Trophoblast cell (in vitro differentiated cells and primary cell): ENCODE measurements at regions not wholly inside any gene's neighbourhood (a gene's known extent, or its start where the extent isn't known, plus 50 kb on each side); places are given as distances from the start of the nearest gene placed in this dataset.

Experiments used
- DNase-seq, 2 donors: peaks; one replicate each; pipeline ENCODE4 v3.0.0-alpha.2; 2016
- H2AFZ ChIP-seq: 2 replicates; pipeline ENCODE4 v1.6.1; 2013; ENCODE audit warnings: low read length, moderate library complexity, mild to moderate bottlenecking; ENCODE audit not compliant: insufficient read depth, poor library complexity
- H2AK5ac ChIP-seq: 2 replicates; pipeline ENCODE4 v1.6.1; 2013; ENCODE audit warnings: mild to moderate bottlenecking, low read length
- H2BK120ac ChIP-seq: 2 replicates; pipeline ENCODE4 v1.6.1; 2013; ENCODE audit warnings: low read length, mild to moderate bottlenecking, moderate library complexity; ENCODE audit not compliant: insufficient read depth, poor library complexity
- H2BK12ac ChIP-seq: 2 replicates; pipeline ENCODE4 v1.6.1; 2013; ENCODE audit warnings: mild to moderate bottlenecking, low read length, moderate library complexity
- H2BK5ac ChIP-seq: 2 replicates; pipeline ENCODE4 v1.6.1; 2013; ENCODE audit warnings: low read length, low read depth, moderate library complexity, mild to moderate bottlenecking; ENCODE audit not compliant: poor library complexity
- H3K14ac ChIP-seq: 2 replicates; pipeline ENCODE4 v1.6.1; 2013; ENCODE audit warnings: mild to moderate bottlenecking, low read length
- H3K18ac ChIP-seq: 2 replicates; pipeline ENCODE4 v1.6.1; 2013; ENCODE audit warnings: mild to moderate bottlenecking, low read length
- H3K23ac ChIP-seq: 2 replicates; pipeline ENCODE4 v1.6.1; 2013; ENCODE audit warnings: low read length
- H3K27ac ChIP-seq: 2 replicates; pipeline ENCODE4 v1.5.1; 2013; ENCODE audit warnings: low read depth, mild to moderate bottlenecking, inconsistent platforms, low read length, moderate library complexity
- H3K27me3 ChIP-seq: 2 replicates; pipeline ENCODE4 v1.6.1; 2013; ENCODE audit warnings: inconsistent platforms, mild to moderate bottlenecking, low read length, moderate library complexity; ENCODE audit not compliant: insufficient read depth
- H3K36me3 ChIP-seq, 2 experiments: 1 replicate in 1 of 2; 2 replicates in 1 of 2; pipeline ENCODE4 v1.6.1; 2013; ENCODE audit warnings: low read length in 2 of 2, mild to moderate bottlenecking in 2 of 2, moderate library complexity in 1 of 2; ENCODE audit not compliant: insufficient read depth in 2 of 2, control insufficient read depth in 1 of 2
- H3K4ac ChIP-seq: 2 replicates; pipeline ENCODE4 v1.6.1; 2013; ENCODE audit warnings: low read depth, mild to moderate bottlenecking, low read length, moderate library complexity
- H3K4me1 ChIP-seq, 2 experiments: 1 replicate in 1 of 2; 2 replicates in 1 of 2; pipeline ENCODE4 v1.6.1; 2013; ENCODE audit warnings: low read length in 2 of 2, mild to moderate bottlenecking in 2 of 2, moderate library complexity in 1 of 2; ENCODE audit not compliant: insufficient read depth in 2 of 2, control insufficient read depth in 1 of 2
- H3K4me2 ChIP-seq: 2 replicates; pipeline ENCODE4 v1.6.1; 2013; ENCODE audit warnings: inconsistent platforms, mild to moderate bottlenecking, low read length, moderate library complexity
- H3K4me3 ChIP-seq: 2 replicates; pipeline ENCODE4 v1.5.1; 2013; ENCODE audit warnings: mild to moderate bottlenecking, low read depth, low read length, inconsistent platforms
- H3K79me1 ChIP-seq: one replicate; pipeline ENCODE4 v1.6.1; 2013; ENCODE audit warnings: low read length
- H3K79me2 ChIP-seq: 2 replicates; pipeline ENCODE4 v1.6.1; 2013; ENCODE audit warnings: low read length, mild to moderate bottlenecking; ENCODE audit not compliant: control insufficient read depth, insufficient read depth, poor library complexity
- H3K9ac ChIP-seq: 2 replicates; pipeline ENCODE4 v1.6.1; 2013; ENCODE audit warnings: mild to moderate bottlenecking, low read length
- H3K9me3 ChIP-seq: 2 replicates; pipeline ENCODE4 v1.6.1; 2013; ENCODE audit warnings: low read depth, mild to moderate bottlenecking, control low read depth, inconsistent platforms, low read length; ENCODE audit not compliant: insufficient read depth
- H4K12ac ChIP-seq: 2 replicates; pipeline ENCODE4 v1.6.1; 2013; ENCODE audit warnings: low read depth, mild to moderate bottlenecking, low read length, moderate library complexity
- H4K8ac ChIP-seq: 2 replicates; pipeline ENCODE4 v1.6.1; 2013; ENCODE audit warnings: low read depth, mild to moderate bottlenecking, low read length, moderate library complexity
- H4K91ac ChIP-seq: one replicate; pipeline ENCODE4 v1.6.1; 2013; ENCODE audit warnings: low read depth, mild to moderate bottlenecking, low read length, moderate library complexity
- WGBS: extraction: QIAGEN DNeasy Blood & Tissue Kit; methylation state at CpG from one replicate; pipeline ENCODE4 v1.1.7; 2013; ENCODE audit warnings: missing lambda C conversion rate; ENCODE audit not compliant: insufficient read length, insufficient coverage; ENCODE audit errors: extremely low coverage; 5-methylcytosine and 5-hydroxymethylcytosine counted together

DNA sequence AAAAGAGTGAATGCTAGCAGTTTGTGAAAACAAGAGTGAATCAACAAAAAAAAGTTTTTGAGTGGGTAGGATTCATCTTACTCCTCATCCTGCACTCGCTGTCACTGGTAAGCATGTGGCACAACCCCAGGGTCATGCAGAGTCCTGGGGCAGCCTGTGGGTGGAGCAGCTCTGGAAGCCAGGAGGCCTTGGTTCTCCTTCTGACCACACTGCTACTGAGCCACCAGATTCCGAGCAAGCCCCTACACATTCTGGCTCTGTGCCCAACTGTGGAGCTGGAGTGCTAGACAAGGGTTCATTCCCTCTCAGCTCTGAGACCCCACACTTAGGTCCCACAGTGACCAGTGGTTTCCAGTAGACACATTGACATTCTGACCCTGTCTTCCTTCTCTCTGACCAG is 670.6 kb downstream of the BCL11A start:
- H4K12ac ChIP-seq, result no peak overlapping the region
- no peaks in the 10 kb centered on the region for H3K36me3 ChIP-seq
- no peak overlapping the region for H2AK5ac ChIP-seq
- H3K27ac ChIP-seq, result no peak overlapping the region
- H3K27me3 ChIP-seq, result no peaks in the 10 kb centered on the region
- H2BK12ac ChIP-seq, result no peak overlapping the region
- no peak overlapping the region for H3K4me3 ChIP-seq
- no peak overlapping the region for H4K8ac ChIP-seq
- H3K79me2 ChIP-seq, result no peaks in the 10 kb centered on the region
- H3K14ac ChIP-seq, result no peak overlapping the region
- no peak overlapping the region for H4K91ac ChIP-seq
- H3K4ac ChIP-seq, result no peak overlapping the region
- no peak overlapping the region for H2AFZ ChIP-seq
- H3K18ac ChIP-seq, result no peak overlapping the region
- H2BK120ac ChIP-seq, result no peak overlapping the region
- peaks cover 0 to 4% of the 10 kb centered on the region in 2 experiments for H3K4me1 ChIP-seq
- DNase-seq, result no peak
- H2BK5ac ChIP-seq, result no peak overlapping the region
- H3K4me2 ChIP-seq, result no peak overlapping the region
- H3K23ac ChIP-seq, result no peak overlapping the region
- no peak overlapping the region for H3K9ac ChIP-seq
- H3K79me1 ChIP-seq, result peaks cover 2% of the 10 kb centered on the region
- WGBS, result no CpG with 5 or more reads among the region's 2 CpGs
- no peaks in the 10 kb centered on the region for H3K9me3 ChIP-seq

DNA sequence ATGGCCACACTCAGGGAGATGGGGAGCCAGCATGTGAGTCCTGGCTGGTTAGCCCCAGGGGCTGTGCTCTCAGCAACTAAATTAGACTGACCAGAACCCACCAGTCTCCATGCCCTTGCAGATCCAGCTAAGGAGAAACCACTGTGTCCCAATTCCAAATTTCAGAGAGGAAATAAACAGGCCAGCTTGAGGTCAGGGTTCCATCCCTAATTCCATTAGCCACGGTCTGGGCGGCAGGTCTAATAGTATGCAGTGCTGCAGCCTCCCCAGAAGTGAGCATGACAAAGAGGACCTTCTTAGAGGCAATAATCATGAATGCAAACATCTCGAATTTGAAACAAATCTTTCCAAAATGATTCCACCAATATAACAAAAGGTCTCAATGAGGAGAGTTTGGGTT is 671.2 kb downstream of the BCL11A start:
- Histone ChIP-seq H3K23ac (no peak overlapping the region), H4K12ac (no peak overlapping the region), H2BK12ac (no peak overlapping the region), H3K79me2 (no peaks in the 10 kb centered on the region), H2AK5ac (no peak overlapping the region), H3K27me3 (no peaks in the 10 kb centered on the region), H2BK120ac (no peak overlapping the region), H4K91ac (no peak overlapping the region), H3K4me1 (peaks cover 0 to under 1% of the 10 kb centered on the region in 2 experiments), H3K79me1 (no peaks in the 10 kb centered on the region), H3K9me3 (peaks cover 2% of the 10 kb centered on the region), H4K8ac (no peak overlapping the region), H3K4ac (no peak overlapping the region), H3K4me3 (no peak overlapping the region), H3K27ac (no peak overlapping the region), H2BK5ac (no peak overlapping the region), H3K9ac (no peak overlapping the region), H3K36me3 (no peaks in the 10 kb centered on the region), H3K18ac (no peak overlapping the region), H3K14ac (no peak overlapping the region), H3K4me2 (no peak overlapping the region), H2AFZ (no peak overlapping the region)
- no CpG with 5 or more reads among the region's 3 CpGs for WGBS
- no peak for DNase-seq

DNA sequence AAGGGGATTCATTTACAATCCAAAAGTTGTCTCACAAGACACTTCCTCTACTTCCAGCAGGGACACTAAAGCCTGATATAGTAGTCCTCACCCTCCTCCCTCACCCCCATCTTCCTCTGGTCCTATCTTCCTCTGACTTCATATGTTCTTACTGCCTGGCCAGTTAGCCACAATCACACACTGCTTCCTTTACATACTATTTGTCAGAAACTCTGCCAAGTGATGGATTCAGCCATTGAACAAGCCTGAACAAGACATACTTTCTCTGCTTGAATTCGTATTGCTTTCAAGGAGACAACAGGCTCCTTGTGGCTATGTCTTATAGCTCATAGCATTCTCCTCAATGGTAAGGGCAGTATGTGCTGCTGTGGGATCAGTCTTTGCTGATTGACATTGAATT is 672.2 kb downstream of the BCL11A start:
- Histone ChIP-seq H3K14ac (no peak overlapping the region), H3K79me2 (no peaks in the 10 kb centered on the region), H3K18ac (no peak overlapping the region), H2BK12ac (no peak overlapping the region), H3K36me3 (no peaks in the 10 kb centered on the region), H3K9ac (no peak overlapping the region), H4K91ac (no peak overlapping the region), H3K79me1 (no peaks in the 10 kb centered on the region), H3K4me1 (no peaks in the 10 kb centered on the region), H3K23ac (no peak overlapping the region), H4K12ac (no peak overlapping the region), H3K4me3 (no peak overlapping the region), H3K27me3 (no peaks in the 10 kb centered on the region), H3K4ac (no peak overlapping the region), H2BK120ac (no peak overlapping the region), H2AFZ (no peak overlapping the region), H3K27ac (no peak overlapping the region), H4K8ac (no peak overlapping the region), H2BK5ac (no peak overlapping the region), H3K9me3 (peaks cover 2% of the 10 kb centered on the region), H2AK5ac (no peak overlapping the region), H3K4me2 (no peak overlapping the region)
- no CpG with 5 or more reads among the region's 1 CpG for WGBS
- no peak for DNase-seq

DNA sequence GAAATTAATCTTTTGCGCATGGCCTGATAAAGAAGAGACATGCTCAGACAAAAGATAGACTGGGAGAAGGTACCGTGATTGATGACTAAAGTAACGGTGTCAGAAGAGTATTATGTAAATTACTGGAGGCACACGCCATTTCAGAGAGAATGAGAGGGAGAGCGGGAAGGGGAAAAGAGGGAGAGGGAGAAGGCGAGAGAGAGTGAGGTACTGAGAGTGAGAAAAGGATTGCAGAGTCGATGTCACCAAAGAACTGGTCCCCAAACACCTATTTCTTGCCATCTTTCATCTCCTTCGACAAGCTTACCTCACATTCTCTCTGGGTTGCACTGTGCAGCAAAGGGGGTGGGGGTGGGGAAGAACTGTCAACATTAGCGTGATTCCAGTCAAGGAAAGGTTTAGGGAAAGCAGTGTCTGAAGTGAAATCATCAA is 673.7 kb downstream of the BCL11A start:
- H3K36me3 ChIP-seq, result no peaks in the 10 kb centered on the region
- no peak overlapping the region for H2BK120ac ChIP-seq
- H4K91ac ChIP-seq, result no peak overlapping the region
- no peak overlapping the region for H2BK12ac ChIP-seq
- no peak overlapping the region for H2AK5ac ChIP-seq
- H3K14ac ChIP-seq, result no peak overlapping the region
- no peaks in the 10 kb centered on the region for H3K27me3 ChIP-seq
- no peak overlapping the region for H4K8ac ChIP-seq
- no peaks in the 10 kb centered on the region for H3K79me2 ChIP-seq
- no peak overlapping the region for H3K9ac ChIP-seq
- H3K23ac ChIP-seq, result no peak overlapping the region
- no peak overlapping the region for H2AFZ ChIP-seq
- WGBS, result 100% methylated on average over 2 of the region's 9 CpGs
- H3K27ac ChIP-seq, result no peak overlapping the region
- no peak overlapping the region for H2BK5ac ChIP-seq
- peaks cover 2% of the 10 kb centered on the region for H3K9me3 ChIP-seq
- no peak overlapping the region for H4K12ac ChIP-seq
- H3K4me1 ChIP-seq, result no peaks in the 10 kb centered on the region
- no peak overlapping the region for H3K18ac ChIP-seq
- H3K4ac ChIP-seq, result no peak overlapping the region
- no peaks in the 10 kb centered on the region for H3K79me1 ChIP-seq
- no peak overlapping the region for H3K4me2 ChIP-seq
- no peak for DNase-seq
- H3K4me3 ChIP-seq, result no peak overlapping the region
